GM18499 (cell line): ENCODE measurements at regions not wholly inside any gene's neighbourhood (a gene's known extent, or its start where the extent isn't known, plus 50 kb on each side); places are given as distances from the start of the nearest gene placed in this dataset.

Experiments used
- ATAC-seq: cut with Tn5 transposase; IDR thresholded peaks from one replicate; pipeline ENCODE4 v1.9.1; 2021; ENCODE audit warnings: moderate number of reproducible peaks; ENCODE audit not compliant: insufficient read depth, unreplicated experiment

DNA sequence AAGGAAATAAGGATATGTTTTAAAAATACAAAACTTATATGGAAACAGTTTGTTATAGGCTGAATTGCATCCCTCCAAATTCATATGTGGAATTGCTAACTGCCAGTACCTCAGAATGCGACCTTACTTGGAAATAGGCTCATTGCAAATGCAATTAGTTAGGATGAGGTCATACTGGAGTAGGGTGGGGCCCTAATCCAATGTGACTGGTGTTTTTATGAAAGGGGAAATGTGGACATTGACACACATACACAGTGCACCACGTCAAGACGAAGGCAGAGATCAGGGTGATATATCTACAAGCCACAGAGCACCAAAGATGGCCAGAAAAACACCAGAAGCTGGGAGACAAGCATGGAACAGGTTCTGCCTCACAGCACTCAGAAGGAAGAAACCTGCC is 494.2 kb downstream of the TSN start:
- no peak for ATAC-seq

GRCh38 chr2:122251158-122251557 is 495.7 kb downstream of the TSN start:
- ATAC-seq = no peak

- ATAC-seq = no peak
Measured at GRCh38 chr2:122251566-122251965, 496.1 kb downstream of the TSN start.

DNA sequence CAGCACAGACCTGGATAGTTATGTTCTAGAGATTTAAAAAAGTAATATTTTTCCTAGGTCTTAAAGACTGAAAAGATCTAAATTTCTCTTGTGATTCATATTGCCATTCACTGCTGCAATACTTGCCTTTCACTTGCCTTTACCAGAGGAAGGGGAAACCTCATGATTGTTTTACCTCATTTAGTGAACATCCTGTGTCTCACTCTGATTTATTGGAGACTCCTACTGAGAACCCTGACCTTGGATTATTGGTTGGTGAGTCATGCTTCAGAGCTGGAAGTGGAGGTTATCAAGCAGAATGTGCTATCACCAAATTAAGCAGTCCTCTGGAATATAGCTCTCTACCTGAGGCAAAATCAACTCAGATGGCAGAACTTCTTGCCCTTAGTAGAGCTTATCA is 500.5 kb downstream of the TSN start:
- no peak for ATAC-seq

DNA sequence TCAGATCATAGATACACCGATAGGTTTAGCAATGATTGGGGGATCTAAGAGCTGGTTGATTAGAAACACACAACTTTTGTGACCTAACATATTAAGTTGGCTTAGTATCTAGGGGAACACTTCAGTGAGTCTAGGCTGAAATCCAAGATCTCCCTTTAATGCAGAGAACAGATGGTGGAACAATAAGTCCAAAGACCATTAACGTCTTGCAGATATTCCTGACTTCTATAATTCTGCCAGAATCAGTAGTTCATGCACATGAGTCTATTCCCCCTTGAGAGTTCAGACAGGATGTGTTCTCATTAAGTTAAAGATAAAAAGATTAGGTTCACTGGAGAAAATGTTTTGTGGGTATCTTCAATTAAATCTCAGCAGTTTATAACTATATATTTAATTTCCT is 506.5 kb downstream of the TSN start:
- ATAC-seq = no peak

DNA sequence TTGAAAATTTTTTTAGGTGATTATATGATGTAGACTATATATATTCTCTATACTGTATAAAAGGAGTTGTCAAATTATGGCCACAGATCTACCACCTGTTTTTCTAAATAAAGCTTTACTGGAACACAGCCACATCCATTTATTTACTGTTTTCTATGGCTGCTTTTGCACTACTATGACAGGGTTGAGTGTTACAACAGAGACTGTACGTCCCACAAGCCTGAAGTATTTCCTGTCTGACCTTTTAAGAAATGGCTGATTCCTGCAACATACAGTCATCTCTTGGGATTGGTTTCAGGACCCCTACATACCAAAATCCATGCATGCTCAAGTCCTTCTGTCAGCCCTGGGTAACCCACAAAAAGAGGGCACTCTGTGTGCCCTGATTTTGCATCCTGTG is 508.3 kb downstream of the TSN start:
- no peak for ATAC-seq

- no peak for ATAC-seq
Measured at GRCh38 chr2:122266636-122267035, 511.2 kb downstream of the TSN start.

DNA sequence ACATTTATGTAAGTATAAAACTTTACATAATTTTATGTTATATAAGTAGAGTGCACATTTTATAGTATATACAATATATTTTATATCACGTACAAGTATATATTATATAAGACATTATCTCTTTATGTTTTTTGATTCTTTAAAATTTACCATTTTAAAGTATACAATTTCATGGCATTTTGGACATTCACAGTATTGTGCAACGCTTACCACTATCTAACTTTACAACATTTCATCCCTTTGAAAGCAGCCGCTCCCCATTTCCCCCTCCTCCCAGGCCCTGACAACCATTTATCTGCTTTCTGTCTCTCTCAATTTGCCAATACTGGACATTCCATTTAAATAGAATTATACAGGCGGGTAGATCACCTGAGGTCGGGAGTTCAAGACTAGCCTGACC is 512.5 kb downstream of the TSN start:
- ATAC-seq = no peak

GRCh38 chr2:122273785-122274419 is 518.5 kb downstream of the TSN start:
- no peak for ATAC-seq

DNA sequence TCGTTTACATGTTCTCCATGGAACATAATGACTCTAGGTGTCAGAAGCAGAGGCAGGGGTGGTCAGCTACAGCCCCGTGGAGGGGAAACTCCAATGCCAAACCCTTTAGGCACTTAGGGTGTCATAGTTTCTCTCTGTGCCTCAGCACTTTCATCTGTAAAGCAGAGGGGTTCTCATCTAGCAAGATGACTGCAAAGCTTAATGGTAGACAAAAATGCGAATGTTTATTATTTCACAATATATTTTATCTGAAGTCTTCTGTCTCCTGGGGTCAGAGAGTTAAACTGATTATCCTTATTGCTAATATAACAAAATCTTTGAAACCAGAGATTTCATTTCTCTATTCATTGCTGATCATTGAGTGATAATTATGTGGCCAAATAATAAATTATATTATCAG is 522.5 kb downstream of the TSN start:
- no peak for ATAC-seq

DNA sequence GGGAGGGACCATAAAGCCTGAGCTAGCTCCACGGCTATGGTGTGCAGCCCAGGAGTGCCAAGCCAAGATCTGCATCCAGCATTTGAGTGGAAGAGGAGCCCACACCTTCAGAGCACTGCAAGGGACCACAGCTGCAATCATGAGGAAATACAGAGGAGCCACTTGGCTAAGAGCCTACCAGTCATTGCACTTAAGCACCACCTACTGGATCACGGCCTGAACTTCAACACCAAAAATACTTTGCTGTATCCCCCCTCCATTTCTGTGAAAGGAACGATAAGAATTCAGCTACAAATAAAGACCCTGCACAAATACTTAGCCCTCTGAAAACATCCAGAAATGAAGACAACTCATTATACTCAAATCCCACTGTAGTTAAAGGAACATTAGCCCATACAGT is 545.3 kb downstream of the TSN start:
- no peak for ATAC-seq

- ATAC-seq = no peak
Measured at GRCh38 chr2:122307763-122308162, 552.3 kb downstream of the TSN start.

- ATAC-seq = no peak
Measured at GRCh38 chr2:122315306-122315705, 559.9 kb downstream of the TSN start.

DNA sequence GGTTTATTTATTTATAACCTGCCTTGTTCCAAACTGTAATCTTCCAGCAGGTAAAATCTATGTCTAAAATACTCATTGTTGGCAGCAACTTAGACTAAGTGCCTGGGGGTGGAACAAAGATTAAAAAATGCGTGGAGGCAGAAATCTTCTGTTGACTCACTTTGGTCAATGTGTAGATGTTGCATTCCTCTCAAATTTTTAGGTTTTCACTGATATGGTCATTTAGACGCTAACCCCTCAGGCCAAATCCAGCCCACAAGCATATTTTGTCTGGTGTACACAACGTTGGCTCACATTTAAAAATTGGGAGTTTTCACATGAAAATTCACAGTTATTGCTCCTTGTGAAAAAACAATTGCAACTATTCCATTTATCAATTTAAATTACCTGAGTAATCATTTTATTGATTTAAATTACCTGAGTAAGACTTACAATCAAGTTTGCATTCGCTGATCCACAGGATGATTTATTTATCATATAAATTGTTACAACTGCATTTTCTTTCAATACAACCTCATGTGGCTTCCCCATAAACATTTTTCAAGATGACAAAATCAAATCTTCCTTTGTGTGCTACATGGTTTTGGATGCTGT is 564.2 kb downstream of the TSN start:
- no peak for ATAC-seq

GRCh38 chr2:122322815-122323214 is 567.4 kb downstream of the TSN start:
- no peak for ATAC-seq

DNA sequence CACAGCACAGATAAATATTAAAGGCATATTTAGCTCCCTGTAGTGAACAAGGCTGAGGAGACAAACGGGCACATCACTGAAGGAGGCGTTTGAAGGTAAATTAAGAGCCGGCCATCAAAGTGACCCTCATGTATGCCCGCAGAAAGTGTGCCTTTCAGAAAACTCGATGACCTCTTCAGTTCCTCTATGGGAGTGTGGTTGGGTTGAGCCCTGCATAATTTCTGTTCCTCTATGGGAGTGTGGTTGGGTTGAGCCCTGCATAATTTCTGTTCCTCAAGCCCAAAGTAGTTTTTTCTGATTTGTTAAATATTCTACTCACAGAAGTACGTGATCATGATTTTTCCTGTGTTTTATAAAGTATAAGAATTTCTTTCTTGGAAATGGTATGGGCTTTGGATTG is 568.5 kb downstream of the TSN start:
- ATAC-seq = no peak

GRCh38 chr2:122326471-122326870 is 571.0 kb downstream of the TSN start:
- ATAC-seq = no peak

GRCh38 chr2:122328816-122329215 is 573.4 kb downstream of the TSN start:
- no peak for ATAC-seq

DNA sequence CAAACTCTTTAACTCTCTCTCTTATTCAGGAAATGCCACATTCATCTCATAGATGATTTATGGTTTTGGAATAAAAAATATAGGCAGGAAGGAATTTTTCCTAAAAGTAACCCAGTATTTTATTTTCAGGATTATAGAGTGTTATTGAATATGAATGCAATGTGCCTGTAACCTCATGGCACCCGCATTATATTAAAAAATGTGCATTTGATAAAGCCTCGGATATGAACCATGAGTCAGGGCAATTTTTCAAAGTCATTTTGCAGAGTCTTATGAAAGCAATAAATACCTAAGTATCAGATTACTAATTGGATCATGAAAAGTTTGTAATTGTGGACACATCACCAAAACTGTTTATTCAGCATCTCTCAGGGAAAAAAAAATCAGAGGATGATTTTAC is 573.8 kb downstream of the TSN start:
- ATAC-seq = no peak

DNA sequence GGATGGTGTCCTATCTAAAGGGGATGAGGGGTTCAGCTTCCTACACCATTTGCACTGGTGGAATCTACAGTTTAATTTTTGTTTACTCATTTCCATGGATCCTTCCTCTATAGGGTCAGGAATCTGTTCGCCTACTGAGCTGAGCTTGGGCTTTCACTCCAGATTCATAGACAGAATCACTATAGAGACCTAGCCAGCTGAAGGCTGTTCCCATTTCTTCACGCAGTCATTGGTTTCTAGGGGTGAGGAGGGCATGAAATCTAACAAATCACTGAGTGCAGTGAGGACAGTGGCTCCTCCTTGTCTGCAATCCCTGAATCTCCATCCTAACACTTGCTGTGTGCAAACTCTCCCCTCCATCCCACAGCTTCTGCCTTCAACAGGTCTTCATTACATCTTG is 578.5 kb downstream of the TSN start:
- no peak for ATAC-seq

DNA sequence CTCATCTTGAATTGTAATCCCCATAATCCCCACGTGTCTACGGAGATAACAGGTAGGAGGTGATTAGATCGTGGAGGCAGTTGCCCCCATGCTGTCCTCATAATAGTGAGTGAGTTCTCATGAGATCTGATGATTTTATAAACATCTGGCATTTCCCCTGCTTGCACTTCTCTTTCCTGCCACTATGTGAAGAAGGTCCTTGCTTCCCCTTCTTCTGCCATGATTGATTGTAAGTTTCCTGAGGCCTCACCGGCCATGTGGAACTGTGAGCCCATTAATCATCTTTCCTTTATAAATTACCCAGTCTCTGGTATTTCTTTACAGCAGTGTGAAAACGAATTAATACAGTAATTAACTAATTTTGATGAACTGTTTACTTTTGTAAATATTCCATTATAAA is 582.5 kb downstream of the TSN start:
- ATAC-seq = no peak

- ATAC-seq = peak; percentile 92
Measured at GRCh38 chr2:122340246-122340645, 584.8 kb downstream of the TSN start.

- no peak for ATAC-seq
Measured at GRCh38 chr2:122341007-122341406, 585.6 kb downstream of the TSN start.
